ENCODE measurements at regions not wholly inside any gene's neighbourhood (a gene's known extent, or its start where the extent isn't known, plus 50 kb on each side); places are given as distances from the start of the nearest gene placed in this dataset.

DNA sequence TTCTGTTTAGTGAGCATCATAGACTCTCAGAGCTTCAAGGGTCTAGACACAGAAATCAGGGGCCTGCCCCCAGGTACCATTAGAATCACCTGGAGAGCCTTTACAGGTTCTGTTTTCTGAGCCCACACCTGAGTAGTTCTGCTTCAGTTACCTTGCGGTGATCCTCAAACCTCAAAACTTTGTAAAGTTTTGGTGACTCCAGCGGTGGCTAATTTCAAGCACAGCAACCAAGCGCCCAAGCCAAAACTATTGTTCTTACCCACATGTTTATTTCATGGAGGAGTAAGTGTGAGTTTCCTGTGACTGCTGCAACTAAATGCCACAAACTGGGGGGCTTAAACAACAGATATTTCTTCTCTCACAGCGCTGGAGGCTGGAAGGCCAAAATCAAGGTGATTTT, 108.9 kb downstream of the FOXD1 start:
- TF ChIP-seq EGR1 (IDR thresholded peaks at IDR 0.05; ENCODE audit: borderline replicate concordance in 1 of 2, low read depth in 2 of 2, low read length in 2 of 2) (no peak), POLR2AphosphoS5 (IDR thresholded peaks at IDR 0.05; ENCODE audit: low read length) (no peak), RAD21 (IDR thresholded peaks at IDR 0.05; ENCODE audit: insufficient read depth, low read depth, low read length) (no peak), SRF (IDR thresholded peaks at IDR 0.05; ENCODE audit: low read depth in 2 of 2, low read length in 2 of 2) (no peak), JUNB (IDR thresholded peaks at IDR 0.05) (no peak), POLR2A (IDR thresholded peaks at IDR 0.05; ENCODE audit: low read depth, low read length) (no peak), ZNF274 (IDR thresholded peaks at IDR 0.05; ENCODE audit: insufficient read depth, insufficient read length) (no peak)
- TF ChIP-seq, protein P1, sequence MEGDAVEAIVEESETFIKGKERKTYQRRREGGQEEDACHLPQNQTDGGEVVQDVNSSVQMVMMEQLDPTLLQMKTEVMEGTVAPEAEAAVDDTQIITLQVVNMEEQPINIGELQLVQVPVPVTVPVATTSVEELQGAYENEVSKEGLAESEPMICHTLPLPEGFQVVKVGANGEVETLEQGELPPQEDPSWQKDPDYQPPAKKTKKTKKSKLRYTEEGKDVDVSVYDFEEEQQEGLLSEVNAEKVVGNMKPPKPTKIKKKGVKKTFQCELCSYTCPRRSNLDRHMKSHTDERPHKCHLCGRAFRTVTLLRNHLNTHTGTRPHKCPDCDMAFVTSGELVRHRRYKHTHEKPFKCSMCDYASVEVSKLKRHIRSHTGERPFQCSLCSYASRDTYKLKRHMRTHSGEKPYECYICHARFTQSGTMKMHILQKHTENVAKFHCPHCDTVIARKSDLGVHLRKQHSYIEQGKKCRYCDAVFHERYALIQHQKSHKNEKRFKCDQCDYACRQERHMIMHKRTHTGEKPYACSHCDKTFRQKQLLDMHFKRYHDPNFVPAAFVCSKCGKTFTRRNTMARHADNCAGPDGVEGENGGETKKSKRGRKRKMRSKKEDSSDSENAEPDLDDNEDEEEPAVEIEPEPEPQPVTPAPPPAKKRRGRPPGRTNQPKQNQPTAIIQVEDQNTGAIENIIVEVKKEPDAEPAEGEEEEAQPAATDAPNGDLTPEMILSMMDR (IDR thresholded peaks at IDR 0.05 in 2 of 3, conservative IDR thresholded peaks at IDR 0.05 in 1 of 3; ENCODE audit: control insufficient read depth in 2 of 3, extremely low read depth in 1 of 3, insufficient read depth in 1 of 3, low read depth in 3 of 3, low read length in 3 of 3) = no peak
